AG04450 (cell line): ENCODE measurements at regions not wholly inside any gene's neighbourhood (a gene's known extent, or its start where the extent isn't known, plus 50 kb on each side); places are given as distances from the start of the nearest gene placed in this dataset.

Source experiments
- CTCF ChIA-PET: fragments of 300-600, 350-600 bp; formaldehyde crosslinking; extraction: SDS; loops from one replicate; lab custom pipeline; 2022; ENCODE audit warnings: antibody characterized with exemption, inconsistent platforms; lab: Charles Lee
- POLR2A ChIA-PET: fragments of 350-600 bp; formaldehyde crosslinking; extraction: SDS; loops from one replicate; lab custom pipeline; 2021; ENCODE audit warnings: antibody characterized with exemption, inconsistent platforms; lab: Yijun Ruan, JAX
- DNase-seq: peaks from one replicate; pipeline ENCODE4 v3.0.0-alpha.2; 2011; ENCODE audit warnings: low read depth, low spot score
- H3K27ac ChIP-seq: one replicate; pipeline ENCODE4 v1.5.1; 2012; ENCODE audit warnings: low read depth, low read length, control low read depth
- H3K27me3 ChIP-seq: one replicate; pipeline ENCODE4 v1.6.0; 2012; ENCODE audit warnings: low read length; ENCODE audit not compliant: control insufficient read depth, insufficient read depth
- H3K4me3 ChIP-seq: 2 replicates; pipeline ENCODE4 v1.5.1; 2011; ENCODE audit warnings: mild to moderate bottlenecking, low read depth, low read length, control low read depth
- H3K9me3 ChIP-seq: 2 replicates; pipeline ENCODE4 v1.5.1; 2012; ENCODE audit warnings: low read length; ENCODE audit not compliant: control insufficient read depth, insufficient read depth
- TF ChIP-seq, protein P1 (sequence below): IDR thresholded peaks from 2 replicates; pipeline ENCODE4 v1.5.1; 2011; ENCODE audit warnings: low read depth, low read length, control low read depth, inconsistent platforms

DNA sequence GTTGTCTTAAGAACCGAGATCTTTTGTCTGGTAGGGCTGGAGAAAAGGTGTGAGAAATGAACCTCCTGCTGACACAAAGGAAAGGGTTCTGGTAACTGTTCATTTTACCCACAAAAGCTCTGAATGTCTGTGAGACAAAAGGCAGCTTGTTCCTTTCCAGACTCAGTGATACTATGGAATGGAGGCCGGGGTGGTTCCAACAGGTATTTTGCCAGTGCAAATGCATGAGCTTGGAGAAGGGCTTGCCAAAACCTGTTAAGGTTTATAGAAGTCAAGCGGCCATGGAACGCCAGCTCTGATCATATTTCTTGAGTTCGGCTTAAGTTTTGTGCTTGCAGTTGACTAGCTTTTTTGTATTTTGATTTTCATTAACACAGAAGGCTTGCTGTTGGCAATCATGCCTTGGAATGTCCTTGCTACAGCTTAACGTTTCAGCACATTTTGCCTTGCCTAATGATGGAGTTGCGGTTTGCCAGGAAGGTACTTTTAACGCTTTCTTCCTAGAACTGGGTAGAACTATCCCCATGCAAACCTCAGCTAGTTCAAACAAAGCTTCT lies 328.6 kb downstream of the PIK3R1 start:
- no peak overlapping the region for H3K27ac ChIP-seq
- ChIA-PET POLR2A (no interaction called here), CTCF (interaction anchor here (0.5 kb wide), 1 partner anchor 116 kb away, joined by 4 read pairs; no protein-coding TSS in a partner anchor)

DNA sequence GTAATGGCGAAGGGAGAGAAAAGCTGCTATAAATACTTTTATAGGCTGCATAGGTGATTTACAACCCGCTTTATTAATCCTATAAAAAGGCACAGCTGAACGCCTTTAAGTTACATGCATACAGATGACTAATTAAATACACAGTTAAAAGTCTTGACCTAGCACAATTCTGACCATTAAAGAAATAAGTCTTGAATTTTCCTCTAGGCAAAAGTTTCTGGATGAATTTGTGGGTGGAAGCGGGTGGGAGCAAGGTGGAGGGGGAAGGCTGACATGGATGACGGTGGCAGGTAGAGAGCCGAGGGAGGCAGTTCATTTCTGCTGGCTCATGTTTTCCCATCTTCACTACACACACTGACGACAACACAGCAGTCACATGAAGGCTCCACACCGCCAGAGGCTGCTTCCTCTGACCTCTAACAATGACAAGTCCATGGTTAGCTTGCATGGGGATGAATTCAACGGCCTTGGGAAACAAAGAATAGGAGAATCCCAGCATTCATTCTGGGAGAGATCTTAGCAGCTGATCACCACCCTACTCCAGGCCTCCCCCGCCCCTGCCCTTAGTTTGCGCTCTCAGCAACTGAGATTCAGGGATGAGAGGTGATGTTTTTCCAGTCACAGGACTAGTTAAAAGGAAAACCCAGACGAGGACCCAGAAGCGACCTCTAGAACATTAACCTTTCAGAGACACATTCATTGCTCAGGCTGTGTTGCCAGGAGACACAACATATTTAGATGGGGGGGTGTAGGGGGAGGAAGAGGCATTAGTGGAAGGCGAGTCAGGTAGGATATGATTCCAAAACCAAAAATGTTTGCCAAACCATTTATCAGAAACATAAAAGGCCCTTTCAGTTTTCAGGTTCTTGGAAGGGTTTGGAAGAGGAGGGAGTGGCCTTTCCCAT lies 329.3 kb downstream of the PIK3R1 start:
- H3K27ac ChIP-seq: no peak overlapping the region
- H3K27me3 ChIP-seq: no peaks in the 10 kb centered on the region
- H3K4me3 ChIP-seq: no peak overlapping the region
- no peak for DNase-seq
- POLR2A ChIA-PET: no interaction called here
- TF ChIP-seq, protein P1, sequence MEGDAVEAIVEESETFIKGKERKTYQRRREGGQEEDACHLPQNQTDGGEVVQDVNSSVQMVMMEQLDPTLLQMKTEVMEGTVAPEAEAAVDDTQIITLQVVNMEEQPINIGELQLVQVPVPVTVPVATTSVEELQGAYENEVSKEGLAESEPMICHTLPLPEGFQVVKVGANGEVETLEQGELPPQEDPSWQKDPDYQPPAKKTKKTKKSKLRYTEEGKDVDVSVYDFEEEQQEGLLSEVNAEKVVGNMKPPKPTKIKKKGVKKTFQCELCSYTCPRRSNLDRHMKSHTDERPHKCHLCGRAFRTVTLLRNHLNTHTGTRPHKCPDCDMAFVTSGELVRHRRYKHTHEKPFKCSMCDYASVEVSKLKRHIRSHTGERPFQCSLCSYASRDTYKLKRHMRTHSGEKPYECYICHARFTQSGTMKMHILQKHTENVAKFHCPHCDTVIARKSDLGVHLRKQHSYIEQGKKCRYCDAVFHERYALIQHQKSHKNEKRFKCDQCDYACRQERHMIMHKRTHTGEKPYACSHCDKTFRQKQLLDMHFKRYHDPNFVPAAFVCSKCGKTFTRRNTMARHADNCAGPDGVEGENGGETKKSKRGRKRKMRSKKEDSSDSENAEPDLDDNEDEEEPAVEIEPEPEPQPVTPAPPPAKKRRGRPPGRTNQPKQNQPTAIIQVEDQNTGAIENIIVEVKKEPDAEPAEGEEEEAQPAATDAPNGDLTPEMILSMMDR: no peak
- no peaks in the 10 kb centered on the region for H3K9me3 ChIP-seq
- CTCF ChIA-PET: no interaction called here

More for the DNA sequence above, 328.6 kb downstream of the PIK3R1 start:
- TF ChIP-seq, protein P1: no peak
- H3K27me3 ChIP-seq: no peaks in the 10 kb centered on the region
- no peaks in the 10 kb centered on the region for H3K9me3 ChIP-seq
- no peak overlapping the region for H3K4me3 ChIP-seq
- no peak for DNase-seq

DNA sequence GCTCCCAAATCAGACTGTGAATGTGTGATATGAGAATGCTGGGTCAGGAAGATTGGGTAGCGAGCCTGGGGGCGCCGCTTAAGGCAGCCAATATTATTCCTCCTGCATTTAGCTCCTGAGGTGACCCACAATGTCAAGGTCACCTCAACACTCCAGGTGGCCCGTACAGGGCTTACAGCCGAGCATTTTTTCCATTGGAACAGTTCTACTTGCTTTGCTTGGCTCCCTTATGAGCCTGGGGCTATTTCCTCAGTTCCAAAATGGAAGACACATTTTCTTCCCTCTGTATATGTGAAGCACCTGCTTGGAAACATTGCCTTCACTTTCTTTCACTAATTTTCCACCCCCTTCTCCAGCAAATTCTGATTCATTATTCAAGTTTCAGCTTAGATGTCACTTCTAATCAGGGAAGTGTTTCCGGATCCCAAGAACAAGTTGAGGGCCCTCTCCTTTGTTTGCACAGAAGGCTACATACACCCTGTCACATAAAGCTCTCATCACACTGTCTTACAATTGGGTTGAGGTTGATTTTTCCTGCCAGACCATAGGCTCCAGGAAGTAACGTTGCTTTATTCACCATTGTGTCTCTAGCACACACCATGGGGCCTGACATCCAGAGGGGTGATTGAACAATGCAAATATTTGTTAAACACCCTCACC lies 330.2 kb downstream of the PIK3R1 start:
- DNase-seq: no peak
- CTCF ChIA-PET: no interaction called here
- H3K27ac ChIP-seq: no peak overlapping the region
- TF ChIP-seq, protein P1: no peak
- H3K27me3 ChIP-seq: no peaks in the 10 kb centered on the region
- POLR2A ChIA-PET: no interaction called here
- no peaks in the 10 kb centered on the region for H3K9me3 ChIP-seq
- H3K4me3 ChIP-seq: no peak overlapping the region

DNA sequence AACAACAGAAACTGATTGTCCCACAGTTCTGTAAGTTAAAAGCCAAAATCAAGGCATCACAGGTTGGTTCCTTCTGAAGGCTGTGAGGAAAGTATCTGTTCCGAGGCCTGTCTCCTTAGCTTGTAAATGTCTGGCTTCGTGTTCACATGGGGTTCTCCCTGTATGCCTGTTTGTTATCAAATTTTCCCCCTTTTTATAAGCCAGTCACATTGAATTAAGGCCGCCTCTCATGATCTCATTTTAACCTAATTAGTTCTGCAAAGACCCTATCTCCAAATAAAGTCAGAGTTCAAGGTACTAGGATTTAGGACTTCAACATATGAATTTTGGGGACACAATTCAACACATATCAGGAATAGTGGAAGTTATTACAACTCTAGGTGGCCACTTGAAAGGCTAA lies 331.5 kb downstream of the PIK3R1 start:
- TF ChIP-seq, protein P1: no peak
- CTCF ChIA-PET: no interaction called here
- no peaks in the 10 kb centered on the region for H3K27me3 ChIP-seq
- DNase-seq: no peak
- no peaks in the 10 kb centered on the region for H3K9me3 ChIP-seq
- POLR2A ChIA-PET: no interaction called here
- H3K4me3 ChIP-seq: no peak overlapping the region
- H3K27ac ChIP-seq: no peak overlapping the region
